DMS79 treated with DMSO at 0.1 percent for 48 hours (cell line): ENCODE measurements at regions not wholly inside any gene's neighbourhood (a gene's known extent, or its start where the extent isn't known, plus 50 kb on each side); places are given as distances from the start of the nearest gene placed in this dataset.

Experiments
- DNase-seq: peaks from one replicate; lab custom pipeline; 2025; lab: John Stamatoyannopoulos, UW

- no peak for DNase-seq
These were observed 165.5 kb downstream of the MDFIC start for GRCh38 chr7:115087437-115087836.

- DNase-seq, result no peak
These were observed 164.4 kb downstream of the MDFIC start for GRCh38 chr7:115086146-115086841.

DNA sequence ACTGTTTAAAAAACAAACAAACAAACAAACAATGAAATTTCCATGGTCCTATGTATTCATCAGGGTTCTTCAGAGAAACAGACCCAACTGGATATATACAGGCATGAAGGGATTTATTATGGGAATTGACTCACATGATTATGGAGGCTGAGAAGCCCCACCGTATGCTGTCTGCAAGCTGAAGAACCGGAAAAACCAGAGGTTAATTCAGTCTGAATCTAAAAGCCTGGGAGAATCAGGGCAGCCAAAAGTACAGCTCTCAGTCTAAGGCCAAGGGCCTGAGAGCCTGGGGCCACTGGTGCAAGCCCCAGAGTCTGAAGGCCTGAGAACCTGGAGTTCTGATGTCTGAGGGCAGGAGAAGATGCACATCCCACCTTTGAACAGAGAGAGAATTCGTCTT is 163.5 kb downstream of the MDFIC start:
- DNase-seq, result no peak

- DNase-seq, result no peak
These were observed 162.0 kb downstream of the MDFIC start for GRCh38 chr7:115083935-115084334.

GRCh38 chr7:115081772-115082171 is 159.9 kb downstream of the MDFIC start:
- no peak for DNase-seq

DNA sequence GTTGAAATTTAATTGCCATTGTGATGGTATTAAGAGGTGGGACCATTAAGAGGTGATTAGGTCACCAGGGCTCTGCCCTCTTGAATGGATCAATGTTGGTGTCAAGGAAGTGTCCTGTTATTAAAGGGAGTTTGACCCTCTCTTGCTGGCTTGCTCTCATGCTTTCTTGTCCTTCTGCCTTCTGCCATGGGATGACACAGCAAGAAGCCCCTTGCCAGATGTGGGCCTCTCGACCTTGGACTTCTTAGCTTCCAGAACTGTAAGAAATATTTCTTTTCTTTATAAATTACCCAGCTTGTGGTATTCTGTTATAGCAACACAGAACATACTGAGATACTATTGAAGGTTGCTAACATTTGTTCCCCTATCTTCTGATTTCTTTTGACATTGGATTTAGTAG is 157.0 kb downstream of the MDFIC start:
- DNase-seq, result no peak

DNA sequence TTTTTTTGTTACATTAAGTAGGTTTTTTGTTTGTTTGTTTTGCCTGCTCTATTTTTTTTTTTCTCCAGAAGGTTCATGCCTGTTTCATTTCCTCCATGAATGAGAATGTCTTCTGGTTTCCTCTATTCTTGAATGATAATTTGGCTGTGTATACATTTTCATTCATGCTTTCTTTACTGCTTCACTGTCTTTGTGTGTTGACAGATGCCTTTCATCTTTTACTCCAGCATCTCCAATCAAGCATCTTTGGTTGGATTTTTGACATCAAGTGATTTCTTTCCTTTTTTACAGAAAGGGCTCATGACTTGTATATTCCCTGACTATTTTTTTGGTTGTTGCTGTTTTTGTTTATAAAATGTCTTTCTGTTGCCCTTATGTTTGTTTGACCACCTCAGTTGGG is 156.5 kb downstream of the MDFIC start:
- no peak for DNase-seq

GRCh38 chr7:115070311-115070710 is 148.4 kb downstream of the MDFIC start:
- DNase-seq, result no peak
